Lower leg skin (tissue), 3 donors: ENCODE measurements at regions not wholly inside any gene's neighbourhood (a gene's known extent, or its start where the extent isn't known, plus 50 kb on each side); places are given as distances from the start of the nearest gene placed in this dataset.

Source experiments
- CTCF ChIP-seq, 3 donors: fragments of 450-650 bp; IDR thresholded peaks; one replicate each; pipeline ENCODE4 v1.5.1; 2016; ENCODE audit warnings: antibody characterized with exemption in 3 of 3, mild to moderate bottlenecking in 3 of 3, moderate library complexity in 2 of 3
- POLR2A ChIP-seq, 2 donors: fragments of 450-650 bp; IDR thresholded peaks; one replicate each; pipeline ENCODE4 v1.6.1; 2016 to 2017; ENCODE audit warnings: antibody characterized with exemption in 2 of 2, mild to moderate bottlenecking in 1 of 2, moderate library complexity in 1 of 2

- no peak for TF ChIP-seq CTCF (IDR thresholded peaks at IDR 0.05)
- TF ChIP-seq POLR2A (IDR thresholded peaks at IDR 0.05) = no peak
Observed at GRCh38 chr16:27646806-27647205, 96.9 kb downstream of the KATNIP start.
